Ishikawa (cell line): ENCODE measurements at regions not wholly inside any gene's neighbourhood (a gene's known extent, or its start where the extent isn't known, plus 50 kb on each side); places are given as distances from the start of the nearest gene placed in this dataset.

Experiments used
- EGR1 ChIP-seq: IDR thresholded peaks from 2 replicates; pipeline ENCODE4 v1.6.1; 2012
- RAD21 ChIP-seq: IDR thresholded peaks from 2 replicates; pipeline ENCODE4 v1.6.1; 2012; ENCODE audit warnings: low read depth
- YY1 ChIP-seq: IDR thresholded peaks from 2 replicates; pipeline ENCODE4 v1.6.1; 2012; ENCODE audit warnings: low read depth
- TF ChIP-seq, protein P1 (sequence below): IDR thresholded peaks from 2 replicates; pipeline ENCODE4 v1.6.1; 2012
- TF ChIP-seq, protein P2 (sequence below): IDR thresholded peaks from 2 replicates; pipeline ENCODE4 v1.6.1; 2012; ENCODE audit warnings: low read depth, mild to moderate bottlenecking

DNA sequence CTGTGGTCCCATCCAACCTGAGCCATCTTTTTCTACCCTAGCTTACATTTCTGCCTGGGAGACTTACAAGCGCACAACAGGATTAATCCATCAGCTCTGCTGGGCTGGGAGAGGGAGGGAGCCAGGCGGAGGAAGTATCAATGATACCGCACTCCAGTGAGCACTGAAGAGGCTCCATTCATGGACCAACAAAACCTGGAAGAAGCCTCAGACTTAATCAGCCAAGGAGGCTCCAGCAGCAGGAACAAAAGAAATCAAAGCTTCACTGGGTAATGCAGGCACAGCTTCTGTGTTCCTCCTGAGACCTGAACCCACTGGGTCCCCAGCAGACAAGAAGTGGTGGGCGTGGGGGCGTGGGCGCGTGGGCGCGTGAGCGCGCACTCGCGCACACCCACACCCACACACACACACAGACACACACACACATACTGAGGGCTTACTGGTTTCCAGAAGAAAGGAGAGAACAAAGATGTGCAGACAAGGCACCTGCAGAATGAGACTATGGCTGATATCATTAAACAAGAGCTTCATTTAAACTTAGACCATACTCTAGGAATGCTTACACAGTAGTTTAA, 87.0 kb upstream of the BOC start:
- TF ChIP-seq, protein P1, sequence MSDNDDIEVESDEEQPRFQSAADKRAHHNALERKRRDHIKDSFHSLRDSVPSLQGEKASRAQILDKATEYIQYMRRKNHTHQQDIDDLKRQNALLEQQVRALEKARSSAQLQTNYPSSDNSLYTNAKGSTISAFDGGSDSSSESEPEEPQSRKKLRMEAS: no peak
- TF ChIP-seq, protein P2, sequence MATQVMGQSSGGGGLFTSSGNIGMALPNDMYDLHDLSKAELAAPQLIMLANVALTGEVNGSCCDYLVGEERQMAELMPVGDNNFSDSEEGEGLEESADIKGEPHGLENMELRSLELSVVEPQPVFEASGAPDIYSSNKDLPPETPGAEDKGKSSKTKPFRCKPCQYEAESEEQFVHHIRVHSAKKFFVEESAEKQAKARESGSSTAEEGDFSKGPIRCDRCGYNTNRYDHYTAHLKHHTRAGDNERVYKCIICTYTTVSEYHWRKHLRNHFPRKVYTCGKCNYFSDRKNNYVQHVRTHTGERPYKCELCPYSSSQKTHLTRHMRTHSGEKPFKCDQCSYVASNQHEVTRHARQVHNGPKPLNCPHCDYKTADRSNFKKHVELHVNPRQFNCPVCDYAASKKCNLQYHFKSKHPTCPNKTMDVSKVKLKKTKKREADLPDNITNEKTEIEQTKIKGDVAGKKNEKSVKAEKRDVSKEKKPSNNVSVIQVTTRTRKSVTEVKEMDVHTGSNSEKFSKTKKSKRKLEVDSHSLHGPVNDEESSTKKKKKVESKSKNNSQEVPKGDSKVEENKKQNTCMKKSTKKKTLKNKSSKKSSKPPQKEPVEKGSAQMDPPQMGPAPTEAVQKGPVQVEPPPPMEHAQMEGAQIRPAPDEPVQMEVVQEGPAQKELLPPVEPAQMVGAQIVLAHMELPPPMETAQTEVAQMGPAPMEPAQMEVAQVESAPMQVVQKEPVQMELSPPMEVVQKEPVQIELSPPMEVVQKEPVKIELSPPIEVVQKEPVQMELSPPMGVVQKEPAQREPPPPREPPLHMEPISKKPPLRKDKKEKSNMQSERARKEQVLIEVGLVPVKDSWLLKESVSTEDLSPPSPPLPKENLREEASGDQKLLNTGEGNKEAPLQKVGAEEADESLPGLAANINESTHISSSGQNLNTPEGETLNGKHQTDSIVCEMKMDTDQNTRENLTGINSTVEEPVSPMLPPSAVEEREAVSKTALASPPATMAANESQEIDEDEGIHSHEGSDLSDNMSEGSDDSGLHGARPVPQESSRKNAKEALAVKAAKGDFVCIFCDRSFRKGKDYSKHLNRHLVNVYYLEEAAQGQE: no peak
- TF ChIP-seq RAD21: no peak
- no peak for TF ChIP-seq YY1
- no peak for TF ChIP-seq EGR1
